Esophagus mucosa (tissue), 1 donor: ENCODE measurements at regions not wholly inside any gene's neighbourhood (a gene's known extent, or its start where the extent isn't known, plus 50 kb on each side); places are given as distances from the start of the nearest gene placed in this dataset.

Experiments
- ATAC-seq: fragments of 200-7000 bp; cut with Tn5 transposase; one replicate; pipeline ENCODE4 v1.9.1; 2020
- donor health status: DM: yes; HTN: yes; CAD: no.

DNA sequence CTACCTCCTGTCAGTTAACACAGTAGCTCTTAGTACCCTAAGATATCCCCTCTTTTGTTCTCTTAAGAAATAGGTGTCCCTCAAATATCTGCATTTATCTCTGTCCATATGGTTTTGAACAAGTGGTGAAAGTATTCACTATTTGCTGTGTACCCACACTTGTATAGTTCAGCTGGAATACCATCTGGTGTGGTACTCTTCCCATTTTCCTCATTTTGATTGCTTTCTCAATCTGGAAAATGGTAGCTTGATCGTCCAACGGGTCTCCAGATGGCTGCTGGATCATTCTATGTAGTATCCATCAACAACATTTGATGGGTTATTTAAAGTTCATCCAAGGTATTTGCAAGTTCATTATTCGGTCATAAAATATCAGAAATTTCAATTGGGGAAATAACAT lies 100.3 kb upstream of the DPYD start:
- ATAC-seq: no peak

DNA sequence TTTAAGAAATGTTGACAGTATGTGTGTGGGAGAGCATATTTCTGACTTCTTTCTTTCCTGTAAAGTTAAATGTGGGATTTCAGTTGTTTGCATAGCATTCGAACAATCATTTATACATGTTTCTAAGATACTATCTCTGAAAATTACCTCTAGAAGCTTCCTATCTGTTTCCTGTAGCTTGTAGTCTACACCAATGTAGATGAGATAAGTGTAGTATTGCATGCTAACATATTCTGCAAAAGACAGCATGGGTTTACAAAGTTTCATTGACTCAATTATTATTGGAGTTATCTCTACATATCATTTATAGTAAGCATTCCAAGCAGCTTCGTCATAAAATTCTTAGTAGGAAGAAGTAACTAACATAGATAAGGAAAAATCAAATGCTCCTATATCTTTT lies 98.9 kb upstream of the DPYD start:
- ATAC-seq: no peak

DNA sequence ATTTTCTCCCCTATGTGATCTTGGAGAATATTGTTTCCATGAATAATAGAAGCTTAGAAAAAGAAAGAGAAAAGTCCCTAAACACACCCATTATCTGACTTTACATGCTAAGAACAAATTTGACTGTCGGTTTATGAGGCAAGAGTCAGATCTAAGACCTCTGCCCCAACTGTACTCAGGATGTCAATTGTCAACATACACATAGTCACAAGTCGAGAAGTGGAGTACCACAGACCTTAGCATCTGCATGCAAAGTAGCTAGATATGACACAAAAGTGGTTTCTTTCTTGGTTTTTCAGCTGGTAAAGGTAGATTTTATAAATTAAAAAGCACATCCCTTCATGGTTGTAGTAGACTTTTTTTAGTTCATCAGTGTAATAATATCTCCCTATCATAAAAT lies 97.2 kb upstream of the DPYD start:
- no peak for ATAC-seq

DNA sequence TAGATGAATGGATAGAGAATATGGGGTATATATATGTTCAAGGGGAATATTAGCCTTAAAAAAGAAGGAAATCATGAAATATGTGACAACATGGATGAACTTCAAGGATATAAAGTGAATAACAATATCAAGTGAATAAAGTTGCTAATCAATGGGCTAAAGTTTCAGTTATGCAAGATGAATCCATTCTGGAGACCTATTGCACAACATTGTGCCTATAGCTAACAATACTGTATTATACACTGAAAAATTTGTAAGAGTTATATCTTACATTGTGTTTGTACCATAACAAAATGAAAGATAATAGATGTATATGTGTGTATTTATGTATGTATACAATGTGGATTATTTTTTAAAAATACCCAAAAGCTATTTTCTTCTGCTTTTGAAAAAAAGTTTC lies 96.3 kb upstream of the DPYD start:
- no peak for ATAC-seq

DNA sequence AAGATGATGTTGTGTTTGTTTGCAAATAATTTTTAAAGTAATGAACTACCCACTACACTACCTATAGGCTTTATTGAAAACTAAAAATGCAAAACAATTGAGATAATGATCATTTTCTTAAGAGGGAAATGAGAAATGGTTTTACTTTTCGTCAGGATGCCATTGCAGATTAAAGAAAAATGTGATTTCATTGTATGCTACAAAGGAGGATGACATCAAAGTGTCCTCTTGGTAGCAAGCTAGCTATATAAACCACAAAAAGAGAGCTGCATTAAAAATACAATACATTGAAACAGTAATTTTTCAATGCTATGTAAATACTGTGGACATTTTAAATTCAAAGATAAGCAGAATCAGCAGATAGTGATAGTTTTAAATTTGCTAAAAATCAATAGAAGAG lies 87.5 kb upstream of the DPYD start:
- ATAC-seq: no peak

DNA sequence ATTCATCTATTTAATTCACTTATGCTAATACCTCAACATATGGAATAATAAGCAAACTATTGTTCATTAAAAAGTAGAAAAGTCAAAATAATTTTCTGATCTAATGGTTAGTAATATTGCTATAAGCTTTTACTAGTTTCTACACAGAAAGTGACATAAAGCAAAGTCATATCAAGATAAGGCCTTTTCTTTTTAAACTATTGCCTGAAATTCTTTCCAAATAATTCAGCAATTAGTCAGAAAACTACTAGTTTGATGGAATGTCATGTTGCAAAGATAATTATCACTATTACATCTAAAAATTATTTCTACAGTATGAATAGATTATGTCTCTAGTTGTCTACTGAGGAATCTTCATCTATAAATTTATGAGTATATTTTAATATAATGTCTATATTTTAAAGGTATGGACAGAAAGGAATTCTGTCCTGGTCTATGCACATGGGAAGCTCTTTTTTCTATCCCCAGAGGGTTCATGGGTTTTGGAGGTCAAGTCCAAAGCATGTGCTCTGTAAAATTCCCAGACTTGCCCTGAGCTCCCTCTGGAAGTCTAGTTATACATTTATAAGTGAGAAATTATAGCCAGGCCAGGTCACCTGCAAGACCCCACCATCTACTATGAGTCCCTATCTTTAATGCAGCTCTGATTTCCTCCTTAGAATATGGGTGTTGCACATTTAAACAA lies 84.6 kb upstream of the DPYD start:
- ATAC-seq: no peak

DNA sequence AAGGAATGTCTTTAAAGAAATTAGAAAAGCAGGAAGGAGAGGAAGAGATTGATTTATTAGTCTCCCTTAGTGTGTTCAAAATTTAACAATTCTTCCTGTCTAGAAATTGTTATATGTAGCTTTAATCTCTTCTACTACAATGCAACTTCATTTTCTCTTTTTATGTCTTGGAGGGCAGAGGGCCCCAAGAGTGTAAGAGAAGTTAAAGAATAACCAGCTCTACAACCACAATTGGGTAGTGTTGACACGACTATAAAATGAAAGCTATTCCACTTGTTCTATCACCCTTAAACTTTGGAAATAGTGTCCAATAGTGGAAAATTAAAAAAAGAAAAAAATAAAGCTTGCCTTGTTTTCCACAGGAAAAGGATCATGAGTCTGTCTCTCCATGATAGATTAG lies 82.6 kb upstream of the DPYD start:
- ATAC-seq: no peak

DNA sequence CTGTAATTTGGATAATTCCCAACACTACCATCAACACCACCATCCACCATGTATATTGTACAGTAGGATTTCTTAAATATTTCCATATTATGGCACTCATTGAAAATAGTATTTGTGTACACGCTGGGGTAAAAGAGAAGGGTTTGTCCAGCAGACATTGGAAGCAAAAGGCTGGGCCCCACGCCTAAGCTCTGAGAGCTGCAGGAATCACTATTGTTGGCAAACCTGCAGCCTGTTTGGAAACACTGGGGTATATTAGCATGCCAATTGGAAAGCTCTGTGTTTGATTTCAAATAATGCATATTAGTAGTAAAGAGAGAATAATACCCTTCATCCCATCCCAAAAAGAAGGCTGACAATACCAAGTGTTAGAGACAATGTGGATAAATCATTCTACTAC lies 81.5 kb upstream of the DPYD start:
- no peak for ATAC-seq

DNA sequence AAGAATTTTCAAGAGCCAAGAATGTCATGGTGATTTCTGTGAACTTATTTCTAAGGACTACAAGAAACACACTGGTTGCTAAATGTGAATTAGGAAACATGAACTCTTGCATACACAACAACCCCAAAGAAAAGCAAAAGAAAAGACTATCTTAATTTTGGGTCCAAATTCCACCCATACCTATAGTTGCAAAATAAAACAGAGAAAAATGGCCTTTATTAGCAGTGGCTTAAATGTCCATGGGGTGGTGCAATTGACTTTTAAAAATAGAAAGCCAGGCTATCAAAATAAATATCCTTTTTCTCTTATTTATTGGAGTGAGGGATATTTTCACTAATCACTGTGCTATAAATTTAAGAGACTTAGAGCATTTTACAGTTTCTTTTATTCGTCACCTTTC lies 80.9 kb upstream of the DPYD start:
- ATAC-seq: no peak

DNA sequence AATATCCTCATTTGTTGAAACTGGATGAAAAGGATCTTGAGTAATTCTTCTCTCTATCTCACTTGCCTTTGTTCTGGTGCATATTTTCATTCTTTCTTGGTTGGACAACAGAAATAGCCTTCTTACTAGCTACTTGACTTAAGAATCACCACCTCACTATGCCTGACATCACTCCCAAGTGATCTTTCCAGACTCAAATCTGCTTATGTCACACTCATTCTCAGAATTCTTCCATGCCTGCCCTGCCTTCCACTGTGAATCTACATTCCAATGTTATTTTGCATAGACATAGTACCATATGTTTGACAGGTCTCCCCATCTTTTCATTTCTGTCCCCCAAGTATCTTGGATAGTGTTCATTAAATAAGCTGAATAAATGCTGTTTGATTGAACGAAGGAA lies 78.5 kb upstream of the DPYD start:
- no peak for ATAC-seq

DNA sequence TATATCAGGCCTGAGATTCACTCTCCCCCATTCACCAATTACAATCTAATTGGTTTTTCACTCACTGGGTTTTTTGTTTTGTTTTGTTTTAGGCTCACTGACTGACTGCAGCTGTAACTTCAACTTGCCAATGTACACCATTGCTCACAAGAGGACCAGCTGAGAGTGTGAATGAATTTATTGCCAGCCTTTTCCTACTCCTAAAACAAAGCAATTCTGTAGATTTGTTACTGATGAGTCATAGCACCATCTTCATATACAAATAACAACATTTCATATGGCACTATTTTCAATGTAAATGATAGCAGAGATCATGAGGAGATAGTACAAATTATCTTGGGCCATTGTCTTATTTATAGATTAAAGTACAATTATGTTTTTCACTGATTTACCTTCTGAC lies 76.0 kb upstream of the DPYD start:
- no peak for ATAC-seq

DNA sequence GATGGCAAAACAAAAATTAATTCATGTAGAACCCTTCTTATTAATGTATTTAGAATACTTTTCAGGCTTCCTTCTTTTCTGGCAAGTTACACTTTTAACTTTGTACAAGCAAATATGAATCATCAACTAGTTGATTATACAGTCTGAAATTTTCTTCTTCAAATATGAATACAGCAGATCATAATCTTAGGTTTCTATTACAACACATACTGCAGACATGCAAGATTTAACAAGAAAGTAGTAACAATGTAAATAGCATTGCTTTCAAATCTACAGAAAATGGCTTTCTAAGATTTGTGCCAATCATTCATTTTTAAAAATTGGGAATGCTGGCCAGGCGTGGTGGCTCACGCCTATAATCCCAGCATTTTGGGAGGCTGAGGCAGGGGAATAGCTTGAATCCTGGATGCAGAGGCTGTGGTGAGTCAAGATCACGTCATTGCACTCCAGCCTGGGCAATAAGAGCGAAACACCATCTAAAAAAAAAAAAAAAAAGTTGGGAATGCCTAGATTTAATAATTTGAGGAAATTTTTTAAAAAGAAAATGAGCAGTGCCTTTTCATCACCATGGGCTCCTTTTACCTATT lies 68.4 kb upstream of the DPYD start:
- no peak for ATAC-seq

DNA sequence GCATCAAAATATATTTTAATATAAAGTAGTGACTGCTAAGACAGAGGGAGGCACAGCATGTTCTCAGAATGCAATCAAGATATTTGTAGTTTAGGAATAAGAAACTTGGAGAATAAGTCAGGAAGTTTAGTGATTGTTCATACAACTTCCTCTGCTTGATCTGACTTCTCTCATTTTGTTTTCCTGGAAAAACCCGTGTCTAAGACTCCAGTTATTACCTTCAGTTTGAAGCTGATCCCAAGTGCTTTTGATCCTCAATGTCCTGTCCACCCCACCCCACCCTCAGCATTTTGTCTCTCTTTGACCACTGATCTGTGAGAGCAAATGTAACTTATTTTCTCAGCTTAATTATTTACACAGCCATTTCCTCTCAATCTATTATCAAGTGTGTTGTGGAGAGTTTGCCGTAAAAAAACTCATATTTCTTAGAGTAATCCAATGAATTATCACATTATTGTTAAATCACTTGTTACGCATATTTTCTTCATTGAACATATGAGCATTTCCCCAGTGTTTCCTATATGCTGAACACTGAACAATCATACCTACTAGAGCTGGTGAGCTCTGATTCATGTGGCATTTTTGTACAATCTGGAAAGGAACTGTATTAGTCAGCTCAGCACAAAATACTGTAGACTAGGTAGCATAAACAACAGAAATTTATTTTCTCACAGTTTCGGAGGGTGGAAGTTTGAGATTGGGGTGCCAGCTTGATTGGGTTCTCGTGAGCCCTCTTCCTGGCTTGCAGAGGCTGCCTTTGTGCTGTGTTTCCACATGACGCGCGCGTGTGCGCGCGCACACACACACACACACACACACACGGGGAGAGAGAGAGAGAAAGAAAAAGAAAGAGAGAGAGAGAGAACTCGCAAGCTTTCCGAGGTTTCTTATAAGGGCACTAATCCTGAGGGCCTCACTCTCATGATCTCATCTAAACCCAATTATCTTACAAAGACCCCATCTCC lies 65.5 kb upstream of the DPYD start:
- ATAC-seq: no peak

DNA sequence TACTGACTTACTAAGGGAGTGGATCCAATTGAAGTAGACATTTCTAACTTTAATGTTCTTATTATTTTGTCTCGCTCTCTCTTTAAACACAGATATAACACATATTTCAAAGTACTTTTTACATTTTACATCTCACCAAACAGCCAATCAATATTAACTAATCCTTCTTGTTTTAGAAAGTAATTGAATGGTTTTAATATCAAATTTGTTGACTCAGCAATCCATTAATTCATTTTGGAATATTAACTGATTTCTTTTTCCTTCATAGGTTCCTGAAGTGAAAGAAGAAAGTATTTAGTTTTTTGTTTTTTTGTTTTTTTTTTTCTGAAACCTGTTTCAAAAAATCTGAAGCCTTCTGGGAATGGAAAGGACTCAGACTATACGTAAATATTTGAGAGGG lies 62.3 kb upstream of the DPYD start:
- no peak for ATAC-seq

DNA sequence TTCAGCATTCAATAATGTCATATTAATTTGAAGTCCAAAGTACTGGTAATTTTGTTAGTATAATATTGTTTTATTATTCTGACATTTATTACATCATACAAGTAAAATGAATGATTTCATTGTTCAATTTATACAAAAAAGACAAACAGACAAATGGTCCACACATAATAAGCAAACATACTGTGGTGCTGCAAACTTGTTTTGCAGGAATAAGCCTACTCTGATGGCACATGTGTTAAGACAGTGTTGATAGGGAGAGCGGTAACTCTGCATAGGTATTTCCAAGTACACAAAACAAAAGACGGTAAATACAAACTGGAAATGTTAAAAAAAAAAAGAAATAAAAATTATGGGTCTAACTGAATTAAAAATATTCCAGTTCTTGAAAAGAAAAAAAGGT lies 59.7 kb upstream of the DPYD start:
- no peak for ATAC-seq

DNA sequence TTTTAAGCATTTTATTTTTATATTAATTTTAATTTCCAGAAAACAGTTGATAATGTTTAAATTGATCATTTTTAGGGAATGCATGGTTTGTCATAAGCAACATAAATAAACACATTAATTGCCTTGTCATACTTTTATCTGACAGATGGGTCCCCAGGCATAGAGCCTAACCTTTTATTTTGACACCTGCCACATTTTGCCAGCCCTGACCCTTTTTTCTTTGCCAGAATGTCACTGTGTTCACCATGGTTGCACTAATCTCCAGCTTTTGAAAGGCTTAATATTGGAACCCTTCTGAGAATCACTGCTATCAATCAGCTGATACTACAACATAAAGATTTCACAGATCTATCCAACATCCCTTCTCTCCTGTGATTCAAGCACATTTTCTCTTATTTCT lies 56.0 kb upstream of the DPYD start:
- no peak for ATAC-seq
